ENCODE measurements at regions not wholly inside any gene's neighbourhood (a gene's known extent, or its start where the extent isn't known, plus 50 kb on each side); places are given as distances from the start of the nearest gene placed in this dataset.

- H3K27ac ChIP-seq (ENCODE audit: low read depth, low read length) = no peak overlapping the region
- Mint-ChIP-seq H3K27me3 (ENCODE audit: low read depth, unreplicated experiment) (no peaks in the 10 kb centered on the region), H3K4me1 (ENCODE audit: low read depth, unreplicated experiment) (peaks cover 32% of the 10 kb centered on the region), H3K9me3 (ENCODE audit: unreplicated experiment) (peaks cover 7% of the 10 kb centered on the region), H3K36me3 (ENCODE audit: low read depth, unreplicated experiment) (no peaks in the 10 kb centered on the region), H3K4me3 (ENCODE audit: unreplicated experiment) (no peak overlapping the region), H3K27ac (ENCODE audit: unreplicated experiment) (no peak overlapping the region)
- H3K4me3 ChIP-seq (ENCODE audit: insufficient read depth, low read depth, low read length) = no peak overlapping the region
- no peaks in the 10 kb centered on the region for H3K27me3 ChIP-seq (ENCODE audit: insufficient read depth, low read length)
- no peak overlapping the region for H3K9ac ChIP-seq (ENCODE audit: low read length)
- H3K36me3 ChIP-seq (ENCODE audit: insufficient read depth, low read length) = no peaks in the 10 kb centered on the region
- peaks cover 22% of the 10 kb centered on the region for H3K4me1 ChIP-seq (ENCODE audit: insufficient read depth, low read length)
- DNase-seq (ENCODE audit: low read depth) (peak; percentile 52), FAIRE-seq (no peak)
- no peaks in the 10 kb centered on the region for H3K79me2 ChIP-seq (ENCODE audit: insufficient read depth, low read length)
- no peak overlapping the region for H2AFZ ChIP-seq (ENCODE audit: low read depth, low read length)
- TF ChIP-seq CTCF (IDR thresholded peaks at IDR 0.05; ENCODE audit: insufficient read depth, low read depth, low read length) (no peak), EZH2 (IDR thresholded peaks at IDR 0.05; ENCODE audit: insufficient read depth, low read length) (no peak)
- H3K9me3 ChIP-seq (ENCODE audit: insufficient read depth, low read depth, low read length) = no peaks in the 10 kb centered on the region
- H4K20me1 ChIP-seq (ENCODE audit: insufficient read depth, low read length) = no peaks in the 10 kb centered on the region
- H3K4me2 ChIP-seq (ENCODE audit: low read length) = no peak overlapping the region
Observed at GRCh38 chr18:56166914-56167313, 471.5 kb downstream of the TXNL1 start.

- no peak overlapping the region for H3K9ac ChIP-seq (ENCODE audit: low read length)
- Mint-ChIP-seq H3K4me1 (ENCODE audit: low read depth, unreplicated experiment) (peaks cover 38% of the 10 kb centered on the region), H3K27me3 (ENCODE audit: low read depth, unreplicated experiment) (no peaks in the 10 kb centered on the region), H3K36me3 (ENCODE audit: low read depth, unreplicated experiment) (no peaks in the 10 kb centered on the region), H3K4me3 (ENCODE audit: unreplicated experiment) (no peak overlapping the region), H3K27ac (ENCODE audit: unreplicated experiment) (peak overlapping the region; percentile 75), H3K9me3 (ENCODE audit: unreplicated experiment) (peaks cover 7% of the 10 kb centered on the region)
- no peaks in the 10 kb centered on the region for H3K79me2 ChIP-seq (ENCODE audit: insufficient read depth, low read length)
- no peaks in the 10 kb centered on the region for H3K9me3 ChIP-seq (ENCODE audit: insufficient read depth, low read depth, low read length)
- H3K4me1 ChIP-seq (ENCODE audit: insufficient read depth, low read length) = peaks cover 22% of the 10 kb centered on the region
- TF ChIP-seq EZH2 (IDR thresholded peaks at IDR 0.05; ENCODE audit: insufficient read depth, low read length) (no peak), CTCF (IDR thresholded peaks at IDR 0.05; ENCODE audit: insufficient read depth, low read depth, low read length) (no peak)
- no peak overlapping the region for H3K4me3 ChIP-seq (ENCODE audit: insufficient read depth, low read depth, low read length)
- no peak overlapping the region for H3K27ac ChIP-seq (ENCODE audit: low read depth, low read length)
- no peaks in the 10 kb centered on the region for H3K36me3 ChIP-seq (ENCODE audit: insufficient read depth, low read length)
- H3K27me3 ChIP-seq (ENCODE audit: insufficient read depth, low read length) = no peaks in the 10 kb centered on the region
- H4K20me1 ChIP-seq (ENCODE audit: insufficient read depth, low read length) = no peaks in the 10 kb centered on the region
- FAIRE-seq = no peak
- H3K4me2 ChIP-seq (ENCODE audit: low read length) = no peak overlapping the region
- DNase-seq (ENCODE audit: low read depth) = no peak
- no peak overlapping the region for H2AFZ ChIP-seq (ENCODE audit: low read depth, low read length)
Observed at GRCh38 chr18:56165601-56166355, 472.6 kb downstream of the TXNL1 start.
